ENCODE measurements at regions not wholly inside any gene's neighbourhood (a gene's known extent, or its start where the extent isn't known, plus 50 kb on each side); places are given as distances from the start of the nearest gene placed in this dataset.
A peak's percentile ranks its signal among the peaks of the same experiment; 100 is the strongest.

GRCh38 chr10:90652519-90652918 is 205.3 kb downstream of the HTR7 start:
- no peaks in the 10 kb centered on the region for H3K36me3 ChIP-seq (replicated peaks)
- no peaks in the 10 kb centered on the region for H3K27me3 ChIP-seq (ENCODE audit: low read depth)
- in situ Hi-C loops (cut with MboI; ENCODE audit: low sequenced_read_pairs): no loop called here
- H3K4me1 ChIP-seq: no peaks in the 10 kb centered on the region
- no peaks in the 10 kb centered on the region for H3K9me3 ChIP-seq
- DNase-seq (ENCODE audit: low spot score in 2 of 2): no peak
- H3K4me3 ChIP-seq: no peak overlapping the region

DNA sequence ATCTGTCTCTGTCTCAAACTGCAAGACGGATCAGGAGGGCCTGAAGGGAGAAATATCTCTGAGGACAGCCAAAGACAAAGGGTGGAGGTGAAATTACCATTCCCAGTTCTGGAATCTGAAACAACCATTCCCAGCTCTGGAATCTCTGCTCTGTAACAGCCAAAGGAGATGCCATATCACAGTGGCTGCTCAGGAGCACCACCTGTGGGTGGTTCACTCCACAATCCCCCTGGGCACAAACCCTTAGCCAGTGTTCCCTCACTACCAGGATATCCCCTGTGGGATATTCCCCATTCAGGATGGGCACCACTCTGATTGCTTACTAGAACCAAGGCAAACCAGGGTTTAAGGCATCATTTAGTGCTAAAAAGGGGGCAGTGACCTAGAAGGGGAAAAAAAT is 199.0 kb downstream of the HTR7 start:
- Histone ChIP-seq H3K4me1 (no peaks in the 10 kb centered on the region), H3K4me3 (no peak overlapping the region), H3K36me3 (replicated peaks) (no peaks in the 10 kb centered on the region), H3K27me3 (ENCODE audit: low read depth) (no peaks in the 10 kb centered on the region; the same call in 1 of the 2 replicates), H3K9me3 (no peaks in the 10 kb centered on the region)
- DNase-seq (ENCODE audit: low spot score in 2 of 2): peak in 1 of 2 experiments; percentile 11
- in situ Hi-C loops (cut with MboI; ENCODE audit: low sequenced_read_pairs): no loop called here

DNA sequence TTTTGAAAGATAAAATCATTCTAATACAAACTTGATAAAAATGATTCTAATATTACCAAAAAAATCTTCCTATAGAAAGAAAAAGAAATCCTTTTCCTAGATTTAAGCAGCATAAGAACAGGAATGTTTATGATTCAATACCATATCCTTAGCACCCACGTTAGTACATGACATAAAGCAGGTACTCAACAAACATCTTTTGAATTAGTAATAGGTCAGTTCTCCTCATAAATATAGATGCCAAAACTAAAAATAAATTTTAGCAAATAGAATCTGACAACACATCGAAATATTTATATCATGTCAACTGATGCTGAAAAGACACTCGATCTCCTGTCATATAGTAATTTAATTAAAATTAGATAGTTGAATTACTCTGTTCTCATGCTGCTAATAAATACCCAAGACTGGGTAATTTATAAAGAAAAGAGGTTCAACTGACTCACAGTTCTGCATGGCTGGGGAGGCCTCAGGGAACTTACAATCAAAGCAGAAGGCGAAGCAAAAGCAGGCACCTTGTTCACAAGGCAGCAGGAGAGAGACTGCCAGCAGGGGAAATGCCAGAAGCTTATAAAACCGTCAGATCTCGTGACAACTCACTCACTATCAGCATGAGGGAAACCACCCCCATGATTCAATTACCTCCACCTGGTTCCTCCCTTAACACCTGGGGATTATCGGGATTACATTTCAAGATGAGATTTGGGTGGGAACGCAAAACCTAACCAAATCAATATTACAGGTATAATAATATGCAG is 191.8 kb downstream of the HTR7 start:
- H3K9me3 ChIP-seq: no peaks in the 10 kb centered on the region
- no peaks in the 10 kb centered on the region for H3K4me1 ChIP-seq
- no peaks in the 10 kb centered on the region for H3K36me3 ChIP-seq (replicated peaks)
- DNase-seq (ENCODE audit: low spot score in 2 of 2): no peak
- no peaks in the 10 kb centered on the region; the same call in 1 of the 2 replicates for H3K27me3 ChIP-seq (ENCODE audit: low read depth)
- H3K4me3 ChIP-seq: no peak overlapping the region
- in situ Hi-C loops (cut with MboI; ENCODE audit: low sequenced_read_pairs): no loop called here

GRCh38 chr10:90674461-90674860 is 183.4 kb downstream of the HTR7 start:
- Histone ChIP-seq H3K4me3 (no peak overlapping the region), H3K36me3 (replicated peaks) (no peaks in the 10 kb centered on the region), H3K9me3 (no peaks in the 10 kb centered on the region), H3K27me3 (ENCODE audit: low read depth) (no peaks in the 10 kb centered on the region), H3K4me1 (no peaks in the 10 kb centered on the region; the same call in 1 of the 2 replicates)
- no peak for DNase-seq (ENCODE audit: low spot score in 2 of 2)
- in situ Hi-C loops (cut with MboI; ENCODE audit: low sequenced_read_pairs): no loop called here

- Histone ChIP-seq H3K36me3 (replicated peaks) (no peaks in the 10 kb centered on the region), H3K4me1 (no peaks in the 10 kb centered on the region; the same call in 1 of the 2 replicates), H3K27me3 (ENCODE audit: low read depth) (no peaks in the 10 kb centered on the region), H3K9me3 (no peaks in the 10 kb centered on the region), H3K4me3 (no peak overlapping the region)
- no peak for DNase-seq (ENCODE audit: low spot score in 2 of 2)
- in situ Hi-C loops (cut with MboI; ENCODE audit: low sequenced_read_pairs): no loop called here
These were observed 182.9 kb downstream of the HTR7 start for GRCh38 chr10:90674928-90675327.

GRCh38 chr10:90675621-90676020 is 182.2 kb downstream of the HTR7 start:
- Histone ChIP-seq H3K4me1 (no peaks in the 10 kb centered on the region; the same call in 1 of the 2 replicates), H3K27me3 (ENCODE audit: low read depth) (no peaks in the 10 kb centered on the region), H3K4me3 (no peak overlapping the region), H3K9me3 (no peaks in the 10 kb centered on the region), H3K36me3 (replicated peaks) (no peaks in the 10 kb centered on the region)
- no peak for DNase-seq (ENCODE audit: low spot score in 2 of 2)
- in situ Hi-C loops (cut with MboI; ENCODE audit: low sequenced_read_pairs): no loop called here

All from HAP-1 (cell line).